HG02938 (cell line): ENCODE measurements at regions not wholly inside any gene's neighbourhood (a gene's known extent, or its start where the extent isn't known, plus 50 kb on each side); places are given as distances from the start of the nearest gene placed in this dataset.
A peak's percentile ranks its signal among the peaks of the same experiment; 100 is the strongest.

Experiments
- ATAC-seq: cut with Tn5 transposase; IDR thresholded peaks from one replicate; pipeline ENCODE4 v1.9.1; 2021; ENCODE audit warnings: mild to moderate bottlenecking, moderate library complexity; ENCODE audit not compliant: unreplicated experiment

DNA sequence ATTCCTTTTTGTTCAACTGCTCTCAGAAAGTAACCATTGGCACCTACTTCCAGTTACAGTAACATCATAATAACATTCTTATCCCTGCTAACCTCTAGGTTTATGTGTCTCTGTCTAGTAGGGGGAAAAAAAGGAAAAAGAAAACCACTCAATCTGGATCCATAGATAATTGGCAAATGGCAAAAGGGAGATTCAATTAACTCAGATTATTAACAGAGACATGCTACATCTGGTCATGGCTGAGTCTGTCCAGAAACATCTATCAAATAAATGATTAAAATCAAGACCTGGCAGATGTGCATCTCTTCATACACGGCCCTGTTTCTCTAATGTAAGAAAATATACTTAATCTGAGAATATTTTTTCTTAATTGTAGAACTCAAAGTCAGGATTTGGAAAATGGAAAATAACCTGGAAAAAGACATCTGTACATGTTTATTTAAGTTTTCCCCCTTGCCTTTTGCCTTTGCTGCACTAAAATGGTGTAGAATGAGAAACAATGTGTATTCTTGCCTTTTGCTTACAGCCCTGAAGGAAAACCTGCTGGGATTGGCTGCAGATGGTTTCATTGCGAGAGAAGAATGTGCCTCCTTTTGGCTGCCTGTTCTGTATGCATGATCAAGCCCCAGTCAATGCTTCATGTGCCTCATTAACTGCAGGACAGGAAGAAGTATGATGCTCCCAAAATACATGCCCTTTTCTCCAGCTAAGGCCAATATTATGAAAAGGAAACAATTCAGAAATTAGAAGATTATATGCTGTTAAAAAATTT is 921.6 kb upstream of the PCDH20 start:
- ATAC-seq = no peak

- no peak for ATAC-seq
These were observed 920.9 kb upstream of the PCDH20 start for GRCh38 chr13:62336507-62336906.

DNA sequence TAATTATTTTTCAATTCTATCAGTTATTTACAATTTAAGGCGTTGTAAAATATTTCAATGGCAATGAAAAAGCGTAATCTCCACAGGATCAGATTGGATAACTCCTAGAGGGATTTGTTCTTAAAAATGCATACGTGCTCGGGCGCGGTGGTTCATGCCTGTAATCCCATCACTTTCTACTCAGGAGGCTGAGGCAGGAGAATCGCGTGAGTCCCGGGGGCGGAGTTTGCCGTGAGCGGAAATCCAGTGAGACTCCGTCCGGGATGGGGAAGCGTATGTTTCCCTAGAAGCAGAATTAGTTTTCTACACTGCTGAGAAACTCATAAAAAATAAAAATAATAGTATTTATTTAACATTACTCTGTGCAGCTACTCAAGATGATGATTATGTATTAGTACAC is 917.8 kb upstream of the PCDH20 start:
- no peak for ATAC-seq

GRCh38 chr13:62331384-62331783 is 915.7 kb upstream of the PCDH20 start:
- no peak for ATAC-seq

- no peak for ATAC-seq
These were observed 911.7 kb upstream of the PCDH20 start for GRCh38 chr13:62327367-62327766.

GRCh38 chr13:62324842-62325241 is 909.2 kb upstream of the PCDH20 start:
- no peak for ATAC-seq

- no peak for ATAC-seq
These were observed 906.2 kb upstream of the PCDH20 start for GRCh38 chr13:62321895-62322294.

GRCh38 chr13:62321139-62321538 is 905.5 kb upstream of the PCDH20 start:
- no peak for ATAC-seq

GRCh38 chr13:62320129-62321108 is 904.8 kb upstream of the PCDH20 start:
- ATAC-seq = no peak

- no peak for ATAC-seq
These were observed 894.3 kb upstream of the PCDH20 start for GRCh38 chr13:62309904-62310303.

GRCh38 chr13:62305756-62306155 is 890.1 kb upstream of the PCDH20 start:
- no peak for ATAC-seq

DNA sequence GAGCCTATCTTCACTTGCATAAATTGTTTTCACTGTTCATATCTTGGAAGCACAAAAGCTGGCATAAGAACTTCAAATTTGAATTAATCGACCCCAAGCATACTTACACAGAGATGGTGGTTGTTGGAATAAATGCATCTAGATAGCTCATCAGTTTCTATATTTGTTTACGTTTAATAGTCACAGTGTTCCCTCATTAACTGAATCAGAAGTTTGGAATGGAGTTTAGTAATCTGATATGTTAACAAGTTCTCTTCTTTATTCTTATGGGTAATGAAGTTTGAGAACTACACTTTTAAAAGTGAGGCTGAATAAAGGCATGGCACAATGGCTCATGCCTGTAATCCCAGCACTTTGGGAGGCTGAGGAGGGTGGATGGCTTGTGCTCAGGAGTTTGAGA is 886.7 kb upstream of the PCDH20 start:
- ATAC-seq = no peak

DNA sequence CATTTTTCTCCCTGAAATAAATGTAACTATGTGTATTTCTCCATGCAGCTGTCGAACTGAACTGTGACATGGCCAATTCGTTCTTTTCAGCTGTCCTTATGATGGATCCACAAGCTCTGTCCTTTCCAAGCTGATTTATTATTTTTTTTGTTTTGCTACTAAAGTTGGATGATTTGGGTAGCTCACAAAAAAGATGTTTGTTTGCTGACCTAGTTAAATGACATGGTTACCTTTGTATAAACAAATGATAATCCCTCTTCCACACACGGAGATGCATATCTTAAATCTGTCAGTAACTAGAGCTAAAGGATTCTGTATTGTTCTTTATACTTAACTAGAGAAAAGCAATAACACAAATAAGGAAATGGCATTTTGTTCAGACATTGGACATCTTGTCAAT is 884.3 kb upstream of the PCDH20 start:
- no peak for ATAC-seq

- no peak for ATAC-seq
These were observed 881.2 kb upstream of the PCDH20 start for GRCh38 chr13:62296812-62297211.

- ATAC-seq = no peak
These were observed 878.6 kb upstream of the PCDH20 start for GRCh38 chr13:62294244-62294643.

DNA sequence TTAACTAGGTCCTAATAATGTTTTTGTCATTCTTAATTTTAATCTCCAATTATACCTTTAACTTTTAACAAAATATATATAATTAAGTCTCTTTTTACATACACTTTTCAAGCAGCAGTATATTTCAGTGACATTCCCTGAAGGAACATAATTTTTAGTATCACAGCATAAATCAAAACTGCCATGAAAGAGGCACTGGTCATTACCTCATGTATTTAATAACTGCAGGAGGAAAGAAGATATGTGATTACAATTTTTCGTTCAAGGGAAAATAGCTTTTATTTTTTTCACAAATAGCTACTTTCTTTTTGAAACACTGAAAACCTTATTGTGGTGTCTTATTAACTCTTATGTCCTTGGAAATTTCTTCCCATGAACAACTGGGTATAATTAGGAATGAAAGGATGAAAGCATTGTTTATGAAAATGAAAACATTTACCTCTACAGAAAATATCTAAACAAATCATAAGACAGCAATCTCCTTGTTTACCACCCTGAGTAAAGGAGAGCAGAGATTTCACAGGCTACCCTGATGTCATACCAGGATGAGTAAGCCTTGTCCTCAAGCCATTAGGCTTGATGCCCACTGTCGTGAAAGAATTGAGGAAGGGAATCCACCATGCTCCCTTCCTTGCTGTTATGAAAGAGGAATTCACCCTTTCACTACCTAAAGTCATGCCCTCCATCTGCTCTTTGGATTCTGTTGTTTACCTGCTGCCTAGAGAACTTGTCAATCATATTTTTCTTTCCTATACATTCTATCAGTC is 877.2 kb upstream of the PCDH20 start:
- ATAC-seq = no peak

- no peak for ATAC-seq
These were observed 874.9 kb upstream of the PCDH20 start for GRCh38 chr13:62290542-62290941.

- no peak for ATAC-seq
These were observed 872.1 kb upstream of the PCDH20 start for GRCh38 chr13:62287764-62288163.

GRCh38 chr13:62280590-62280989 is 864.9 kb upstream of the PCDH20 start:
- ATAC-seq = peak; percentile 56

DNA sequence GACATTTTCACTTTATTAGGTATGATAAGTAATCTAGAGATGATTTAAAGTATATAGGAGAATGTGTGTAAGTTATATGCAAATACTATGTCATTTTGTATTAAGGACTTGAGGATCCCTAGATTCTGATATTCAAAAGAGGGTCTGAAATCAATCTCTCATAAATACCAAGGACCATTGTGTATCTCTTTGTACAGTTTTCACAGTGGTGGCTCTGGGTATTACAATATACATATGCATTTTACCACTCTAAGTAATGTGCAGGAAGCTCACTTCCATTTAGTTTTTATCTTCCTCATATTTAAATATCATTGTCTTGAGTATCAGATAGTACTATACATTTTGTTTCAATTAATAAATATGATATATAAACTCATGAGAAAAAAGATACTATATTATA is 862.6 kb upstream of the PCDH20 start:
- ATAC-seq = no peak

- no peak for ATAC-seq
These were observed 836.1 kb upstream of the PCDH20 start for GRCh38 chr13:62251734-62252133.
